Stimulated activated CD8-positive, alpha-beta memory T cell treated with anti-CD3 and anti-CD28 coated beads, Interleukin-2, amount 100 ng/mL, for 1 hour (primary cell): ENCODE measurements at regions not wholly inside any gene's neighbourhood (a gene's known extent, or its start where the extent isn't known, plus 50 kb on each side); places are given as distances from the start of the nearest gene placed in this dataset.

Experiments used
- DNase-seq, 2 donors: peaks; one replicate each; pipeline ENCODE4 v3.0.0-alpha.2; 2020; ENCODE audit warnings: low read depth in 2 of 2

GRCh38 chr9:14962193-14962882, 52.1 kb upstream of the FREM1 start:
- no peak for DNase-seq

- no peak for DNase-seq
Measured at GRCh38 chr9:14961372-14962068, 51.3 kb upstream of the FREM1 start.

- no peak for DNase-seq
Measured at GRCh38 chr9:14960881-14961280, 50.7 kb upstream of the FREM1 start.
